ENCODE measurements at regions not wholly inside any gene's neighbourhood (a gene's known extent, or its start where the extent isn't known, plus 50 kb on each side); places are given as distances from the start of the nearest gene placed in this dataset.

DNA sequence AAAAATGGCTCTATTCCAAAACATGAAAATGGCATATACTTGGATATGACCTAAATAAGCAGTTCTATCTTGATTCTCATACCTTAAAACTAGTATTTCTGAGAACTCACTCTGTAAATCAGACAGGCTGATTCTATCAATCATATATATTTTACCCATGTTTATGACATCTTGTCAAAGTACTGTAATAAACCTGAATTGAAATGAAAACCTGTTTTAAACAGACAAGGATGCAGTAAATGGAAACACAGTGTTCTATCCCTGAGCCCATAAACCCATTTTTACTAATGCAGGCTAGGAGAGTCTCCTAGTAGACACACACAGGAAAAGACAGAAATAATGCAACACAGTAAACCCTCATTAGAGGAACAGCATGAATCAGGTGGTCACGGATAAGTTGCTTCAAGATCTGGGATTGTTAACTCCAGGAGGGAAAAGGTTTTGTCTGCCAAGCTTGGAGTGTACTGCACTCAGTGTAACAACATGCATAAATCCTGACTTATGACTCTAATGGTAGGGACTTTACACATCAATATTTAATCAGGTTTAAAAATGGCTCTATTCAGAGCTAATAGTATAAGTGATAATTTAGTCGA lies 93.6 kb upstream of the CPNE8 start:
- DNase-seq (ENCODE audit: low read depth): no peak
- H3K4me3 ChIP-seq (ENCODE audit: low read depth, low read length): no peak overlapping the region

DNA sequence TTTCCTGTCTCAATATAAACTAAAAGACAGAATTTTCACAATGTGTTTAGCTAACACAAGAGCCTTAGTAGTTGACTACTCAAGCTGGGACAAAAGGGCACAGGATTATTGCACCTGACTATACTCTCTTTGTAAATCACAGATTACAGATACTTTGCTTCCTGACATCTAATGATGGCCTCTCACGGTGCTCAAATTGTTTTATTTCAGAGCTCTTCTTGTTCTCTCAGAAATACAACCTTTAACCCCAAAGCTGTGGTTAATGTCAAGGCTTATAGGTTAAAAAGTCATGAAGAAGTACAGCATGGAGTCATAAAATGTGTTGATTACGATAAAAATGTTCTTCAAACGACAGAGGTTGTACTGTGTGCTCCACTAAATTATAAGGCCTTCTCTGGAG lies 89.9 kb upstream of the CPNE8 start:
- no peak for DNase-seq (ENCODE audit: low read depth)
- no peak overlapping the region for H3K4me3 ChIP-seq (ENCODE audit: low read depth, low read length)

DNA sequence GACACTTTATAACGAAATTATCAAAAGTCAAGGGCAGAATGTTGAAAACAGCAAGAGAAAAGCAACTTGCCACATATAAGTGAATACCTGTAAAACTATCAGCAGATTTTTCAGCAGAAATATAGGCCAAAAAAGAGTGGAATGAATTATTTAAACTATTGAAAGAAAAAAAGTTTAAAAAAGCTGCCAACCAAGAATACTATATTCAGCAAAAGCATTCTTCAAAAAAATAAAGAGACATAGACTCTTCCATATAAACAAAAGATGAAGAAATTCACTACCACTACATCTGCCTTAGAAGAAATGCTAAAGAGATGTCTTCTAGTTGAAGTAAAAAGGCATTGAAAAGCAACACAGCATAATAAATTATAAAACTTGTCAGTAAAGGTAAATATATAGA lies 80.6 kb upstream of the CPNE8 start:
- DNase-seq (ENCODE audit: low read depth): no peak
- no peak overlapping the region for H3K4me3 ChIP-seq (ENCODE audit: low read depth, low read length)

- no peak overlapping the region for H3K4me3 ChIP-seq (ENCODE audit: low read depth, low read length)
- DNase-seq (ENCODE audit: low read depth): no peak
Measured at GRCh38 chr12:38984388-38984787, 79.0 kb upstream of the CPNE8 start.

- H3K4me3 ChIP-seq (ENCODE audit: low read depth, low read length): no peak overlapping the region
- DNase-seq (ENCODE audit: low read depth): no peak
Measured at GRCh38 chr12:38983117-38983571, 77.8 kb upstream of the CPNE8 start.

GRCh38 chr12:38977132-38977531 lies 71.7 kb upstream of the CPNE8 start:
- DNase-seq (ENCODE audit: low read depth): no peak
- H3K4me3 ChIP-seq (ENCODE audit: low read depth, low read length): no peak overlapping the region

DNA sequence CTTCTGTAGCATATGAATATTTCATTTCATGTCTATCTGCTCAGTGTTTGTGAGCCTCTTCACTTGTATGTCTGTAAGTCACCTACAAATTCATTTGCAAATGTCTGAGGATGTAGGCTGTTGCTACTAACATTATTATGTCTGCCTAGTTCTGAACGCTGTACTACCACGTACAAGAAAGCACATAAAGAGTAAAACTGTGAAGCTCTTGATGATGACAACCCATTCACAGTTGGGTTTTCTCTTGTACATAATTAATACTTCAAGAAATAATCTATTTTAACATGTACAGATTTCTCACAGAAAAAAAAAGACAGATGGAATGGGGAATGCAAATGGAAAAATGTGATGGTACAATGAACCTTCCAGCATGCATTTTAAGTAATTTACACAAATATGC lies 64.3 kb upstream of the CPNE8 start:
- no peak for DNase-seq (ENCODE audit: low read depth)
- H3K4me3 ChIP-seq (ENCODE audit: low read depth, low read length): no peak overlapping the region

DNA sequence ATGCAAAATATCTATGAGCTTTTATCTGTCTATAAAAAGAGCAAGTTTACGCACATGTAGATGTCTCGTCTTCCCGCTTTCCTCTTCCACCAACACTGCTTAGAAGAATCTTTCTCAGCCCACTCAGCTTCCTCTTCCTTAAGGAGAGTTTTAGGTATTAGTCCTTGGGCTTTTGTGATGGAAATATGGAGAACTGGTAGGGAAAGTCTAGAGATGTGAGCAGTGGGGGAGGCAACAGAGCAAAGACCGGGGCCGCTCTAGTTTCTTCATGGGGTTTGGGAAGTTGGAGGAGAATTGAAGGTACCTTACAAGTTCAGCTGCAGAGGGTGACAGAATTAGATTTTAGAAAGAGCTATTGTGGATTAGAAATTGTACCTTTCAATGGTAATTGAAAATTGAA lies 56.3 kb upstream of the CPNE8 start:
- H3K4me3 ChIP-seq (ENCODE audit: low read depth, low read length): no peak overlapping the region
- no peak for DNase-seq (ENCODE audit: low read depth)

- no peak for DNase-seq (ENCODE audit: low read depth)
- no peak overlapping the region for H3K4me3 ChIP-seq (ENCODE audit: low read depth, low read length)
Measured at GRCh38 chr12:38961012-38961411, 55.6 kb upstream of the CPNE8 start.

- DNase-seq (ENCODE audit: low read depth): no peak
- H3K4me3 ChIP-seq (ENCODE audit: low read depth, low read length): no peak overlapping the region
Measured at GRCh38 chr12:38956337-38956736, 50.9 kb upstream of the CPNE8 start.
